HFFc6 (cell line): ENCODE measurements at regions not wholly inside any gene's neighbourhood (a gene's known extent, or its start where the extent isn't known, plus 50 kb on each side); places are given as distances from the start of the nearest gene placed in this dataset.

Source experiments
- DNase-seq: peaks from one replicate; pipeline ENCODE4 v3.0.0-alpha.2; 2018
- H3K27ac Mint-ChIP-seq: 2 replicates; pipeline ENCODE4 v1.8.0; 2020; ENCODE audit warnings: mild to moderate bottlenecking, mixed read lengths
- H3K27me3 Mint-ChIP-seq: 2 replicates; pipeline ENCODE4 v1.8.0; 2021; ENCODE audit warnings: mild to moderate bottlenecking, moderate library complexity, mixed read lengths; ENCODE audit not compliant: insufficient read depth
- H3K36me3 Mint-ChIP-seq: 2 replicates; pipeline ENCODE4 v1.8.0; 2021; ENCODE audit warnings: low read depth, mixed read lengths
- H3K4me1 Mint-ChIP-seq: 2 replicates; pipeline ENCODE4 v1.8.0; 2020; ENCODE audit warnings: low read depth, mixed read lengths
- H3K4me3 Mint-ChIP-seq: 2 replicates; pipeline ENCODE4 v1.8.0; 2020; ENCODE audit warnings: mild to moderate bottlenecking, moderate library complexity, mixed read lengths
- H3K9me3 Mint-ChIP-seq: 2 replicates; pipeline ENCODE4 v1.8.0; 2020; ENCODE audit warnings: mild to moderate bottlenecking, mixed read lengths
- CTCF ChIP-seq: fragments of 200-600 bp; sonication (generic); IDR thresholded peaks from 2 replicates; pipeline ENCODE4 v1.5.0; 2021; ENCODE audit warnings: antibody characterized with exemption, mild to moderate bottlenecking

GRCh38 chr1:105326886-105327285 lies 1577.2 kb downstream of the AMY1C start:
- Mint-ChIP-seq H3K27me3 (no peaks in the 10 kb centered on the region; the same call in 1 of the 2 replicates), H3K4me1 (no peaks in the 10 kb centered on the region), H3K27ac (no peak overlapping the region), H3K9me3 (peaks cover 29% of the 10 kb centered on the region), H3K36me3 (no peaks in the 10 kb centered on the region), H3K4me3 (no peak overlapping the region)
- DNase-seq = no peak
- no peak for TF ChIP-seq CTCF

GRCh38 chr1:105337420-105337819 lies 1587.7 kb downstream of the AMY1C start:
- no peaks in the 10 kb centered on the region for H3K27me3 Mint-ChIP-seq
- DNase-seq = no peak
- H3K4me3 Mint-ChIP-seq = no peak overlapping the region
- no peak overlapping the region for H3K27ac Mint-ChIP-seq
- peaks cover 5% of the 10 kb centered on the region; the same call in 1 of the 2 replicates for H3K9me3 Mint-ChIP-seq
- no peaks in the 10 kb centered on the region for H3K4me1 Mint-ChIP-seq
- no peaks in the 10 kb centered on the region for H3K36me3 Mint-ChIP-seq
- TF ChIP-seq CTCF = no peak

- TF ChIP-seq CTCF = no peak
- H3K4me1 Mint-ChIP-seq = no peaks in the 10 kb centered on the region
- no peak overlapping the region for H3K4me3 Mint-ChIP-seq
- DNase-seq = no peak
- peaks cover 2% of the 10 kb centered on the region; the same call in 1 of the 2 replicates for H3K27me3 Mint-ChIP-seq
- H3K27ac Mint-ChIP-seq = no peak overlapping the region
- peaks cover 22% of the 10 kb centered on the region for H3K9me3 Mint-ChIP-seq
- H3K36me3 Mint-ChIP-seq = no peaks in the 10 kb centered on the region
Observed at GRCh38 chr1:105343317-105343716, 1593.6 kb downstream of the AMY1C start.

GRCh38 chr1:105359457-105359856 lies 1609.8 kb downstream of the AMY1C start:
- no peaks in the 10 kb centered on the region for H3K4me1 Mint-ChIP-seq
- H3K4me3 Mint-ChIP-seq = no peak overlapping the region
- H3K9me3 Mint-ChIP-seq = no peaks in the 10 kb centered on the region
- no peak for DNase-seq
- TF ChIP-seq CTCF = no peak
- H3K36me3 Mint-ChIP-seq = no peaks in the 10 kb centered on the region
- H3K27me3 Mint-ChIP-seq = no peaks in the 10 kb centered on the region
- no peak overlapping the region for H3K27ac Mint-ChIP-seq

GRCh38 chr1:105362438-105362837 lies 1612.7 kb downstream of the AMY1C start:
- no peak overlapping the region for H3K4me3 Mint-ChIP-seq
- DNase-seq = no peak

More at GRCh38 chr1:105362438-105362837, 1612.7 kb downstream of the AMY1C start:
- H3K27ac Mint-ChIP-seq = no peak overlapping the region
- H3K27me3 Mint-ChIP-seq = peaks cover 1% of the 10 kb centered on the region; the same call in 1 of the 2 replicates
- H3K36me3 Mint-ChIP-seq = no peaks in the 10 kb centered on the region
- TF ChIP-seq CTCF = no peak
- H3K4me1 Mint-ChIP-seq = no peaks in the 10 kb centered on the region
- peaks cover 3% of the 10 kb centered on the region; the same call in 1 of the 2 replicates for H3K9me3 Mint-ChIP-seq
